ENCODE measurements at regions not wholly inside any gene's neighbourhood (a gene's known extent, or its start where the extent isn't known, plus 50 kb on each side); places are given as distances from the start of the nearest gene placed in this dataset.

DNA sequence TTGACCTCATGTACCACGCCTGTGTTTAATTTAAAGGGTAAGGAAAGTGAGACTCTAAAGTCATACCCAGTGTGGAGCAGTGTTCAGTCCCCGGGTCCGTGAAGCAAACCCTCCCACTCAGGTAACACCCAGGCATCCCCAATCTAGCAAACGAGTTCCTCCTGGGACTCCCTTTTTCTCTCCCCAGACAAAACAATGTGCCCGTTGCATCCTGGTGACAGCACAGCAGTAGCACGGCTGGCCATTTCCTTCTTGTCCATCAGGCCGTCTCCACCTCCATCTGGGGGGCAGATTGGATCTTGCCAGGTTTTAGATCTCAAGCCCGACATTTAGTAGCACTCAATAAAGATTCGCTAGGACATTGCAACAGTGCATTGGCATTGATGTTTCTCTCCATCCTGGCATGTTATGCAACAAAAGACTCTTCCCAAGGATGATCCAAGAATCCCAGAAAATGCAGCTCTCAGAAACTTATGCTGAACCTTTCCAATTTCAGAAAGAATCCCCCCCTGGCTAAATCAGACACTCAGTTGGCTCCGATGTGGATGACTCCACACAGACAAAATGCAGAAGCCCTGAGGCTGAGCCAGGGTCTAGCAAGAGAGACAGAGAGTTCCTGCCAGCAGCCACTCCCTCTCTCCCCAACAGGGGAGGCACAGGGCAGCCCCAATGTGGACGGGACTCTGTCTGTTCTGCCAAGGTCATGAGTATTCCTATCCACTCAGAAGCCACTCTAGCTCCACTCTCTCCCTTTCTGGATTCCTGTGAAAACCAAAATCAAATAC, 274.5 kb upstream of the MGMT start:
- no peaks in the 10 kb centered on the region for H3K27me3 ChIP-seq (ENCODE audit: control insufficient read depth, insufficient read depth, low read length)
- no peaks in the 10 kb centered on the region for H3K36me3 ChIP-seq (ENCODE audit: control insufficient read depth, insufficient read depth, low read length)
- DNase-seq (ENCODE audit: low read depth) (no peak), FAIRE-seq (peak; percentile 64)
- TF ChIP-seq, protein P1, sequence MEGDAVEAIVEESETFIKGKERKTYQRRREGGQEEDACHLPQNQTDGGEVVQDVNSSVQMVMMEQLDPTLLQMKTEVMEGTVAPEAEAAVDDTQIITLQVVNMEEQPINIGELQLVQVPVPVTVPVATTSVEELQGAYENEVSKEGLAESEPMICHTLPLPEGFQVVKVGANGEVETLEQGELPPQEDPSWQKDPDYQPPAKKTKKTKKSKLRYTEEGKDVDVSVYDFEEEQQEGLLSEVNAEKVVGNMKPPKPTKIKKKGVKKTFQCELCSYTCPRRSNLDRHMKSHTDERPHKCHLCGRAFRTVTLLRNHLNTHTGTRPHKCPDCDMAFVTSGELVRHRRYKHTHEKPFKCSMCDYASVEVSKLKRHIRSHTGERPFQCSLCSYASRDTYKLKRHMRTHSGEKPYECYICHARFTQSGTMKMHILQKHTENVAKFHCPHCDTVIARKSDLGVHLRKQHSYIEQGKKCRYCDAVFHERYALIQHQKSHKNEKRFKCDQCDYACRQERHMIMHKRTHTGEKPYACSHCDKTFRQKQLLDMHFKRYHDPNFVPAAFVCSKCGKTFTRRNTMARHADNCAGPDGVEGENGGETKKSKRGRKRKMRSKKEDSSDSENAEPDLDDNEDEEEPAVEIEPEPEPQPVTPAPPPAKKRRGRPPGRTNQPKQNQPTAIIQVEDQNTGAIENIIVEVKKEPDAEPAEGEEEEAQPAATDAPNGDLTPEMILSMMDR (IDR thresholded peaks at IDR 0.05; ENCODE audit: insufficient read depth, low read length, severe bottlenecking) = no peak
- H3K4me3 ChIP-seq (ENCODE audit: low read depth, low read length) = no peak overlapping the region

DNA sequence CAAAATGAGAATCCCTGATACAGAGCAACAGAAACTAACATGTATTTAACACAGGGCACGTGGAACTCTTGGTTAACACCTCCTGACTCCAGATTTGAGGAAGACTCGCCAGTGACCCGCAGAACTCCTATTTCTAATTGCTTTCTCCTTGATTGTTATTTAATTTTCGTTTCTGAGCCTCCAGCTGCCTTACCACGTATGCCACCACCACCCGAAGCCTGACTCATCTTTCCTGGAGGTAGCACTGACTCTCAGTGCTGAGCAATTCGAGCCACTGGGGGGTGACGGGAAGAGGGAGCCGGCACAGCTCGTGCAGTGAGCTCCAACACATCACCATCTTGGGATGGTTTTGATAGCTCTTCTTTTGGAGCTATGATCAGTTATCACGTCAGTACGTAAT, 273.9 kb upstream of the MGMT start:
- Histone ChIP-seq H3K36me3 (ENCODE audit: control insufficient read depth, insufficient read depth, low read length) (no peaks in the 10 kb centered on the region), H3K27me3 (ENCODE audit: control insufficient read depth, insufficient read depth, low read length) (no peaks in the 10 kb centered on the region), H3K4me3 (ENCODE audit: low read depth, low read length) (no peak overlapping the region)
- TF ChIP-seq, protein P1 (IDR thresholded peaks at IDR 0.05; ENCODE audit: insufficient read depth, low read length, severe bottlenecking) = no peak
- FAIRE-seq (no peak), DNase-seq (ENCODE audit: low read depth) (no peak)

DNA sequence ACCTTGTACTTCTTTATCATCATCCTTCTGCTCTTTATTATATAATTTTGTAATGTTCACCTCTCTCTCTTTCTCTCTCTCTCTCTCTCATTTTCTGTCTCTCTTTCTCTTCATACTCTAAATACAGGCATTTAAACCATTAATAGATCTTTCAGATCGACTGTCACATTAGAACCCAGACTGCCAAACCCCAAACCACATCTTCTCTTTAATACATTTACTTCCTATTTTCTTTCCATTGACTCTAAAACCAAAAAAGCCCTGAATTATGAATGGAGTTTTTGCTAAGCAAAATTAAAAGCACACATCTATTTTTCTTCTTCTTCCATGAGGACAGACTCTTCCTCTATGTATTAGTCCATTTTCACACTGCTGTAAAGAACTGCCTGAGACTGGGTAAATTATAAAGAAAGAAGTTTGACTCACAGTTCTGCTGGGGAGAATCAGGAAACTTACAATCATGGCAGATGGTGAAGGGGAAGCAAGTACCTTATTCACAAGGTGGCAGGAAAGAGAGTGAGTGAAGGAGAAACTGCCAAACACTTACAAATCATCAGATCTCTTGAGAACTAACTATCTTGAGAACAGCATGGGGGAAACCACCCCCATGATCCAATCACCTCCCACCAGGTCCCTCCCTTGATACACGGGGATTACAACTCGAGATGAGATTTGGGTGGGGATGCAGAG, 272.7 kb upstream of the MGMT start:
- no peak for FAIRE-seq
- TF ChIP-seq, protein P1 (IDR thresholded peaks at IDR 0.05; ENCODE audit: insufficient read depth, low read length, severe bottlenecking) = no peak

DNA sequence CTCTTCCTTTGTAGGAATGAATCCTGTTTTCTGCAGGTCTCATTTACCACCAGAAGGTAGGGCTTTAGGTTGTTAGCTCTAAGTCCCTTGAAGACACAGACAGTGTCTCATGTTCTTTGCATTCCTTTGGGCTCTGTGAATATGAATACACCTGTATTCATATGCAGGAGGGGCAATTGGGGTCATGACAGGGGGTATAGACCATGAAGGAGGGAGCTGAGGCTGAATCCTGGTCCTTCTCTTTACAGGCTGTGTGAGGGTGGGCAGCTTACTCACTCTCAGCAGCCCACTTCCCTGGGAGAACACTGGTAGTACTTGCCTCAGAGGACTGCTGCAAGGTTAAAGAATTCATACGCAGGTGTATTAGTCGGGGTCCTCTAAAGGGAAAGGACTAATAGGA, 267.2 kb upstream of the MGMT start:
- FAIRE-seq = no peak

More for the DNA sequence above, 272.7 kb upstream of the MGMT start:
- no peak overlapping the region for H3K4me3 ChIP-seq (ENCODE audit: low read depth, low read length)
- no peak for DNase-seq (ENCODE audit: low read depth)
- H3K36me3 ChIP-seq (ENCODE audit: control insufficient read depth, insufficient read depth, low read length) = no peaks in the 10 kb centered on the region
- H3K27me3 ChIP-seq (ENCODE audit: control insufficient read depth, insufficient read depth, low read length) = no peaks in the 10 kb centered on the region

DNA sequence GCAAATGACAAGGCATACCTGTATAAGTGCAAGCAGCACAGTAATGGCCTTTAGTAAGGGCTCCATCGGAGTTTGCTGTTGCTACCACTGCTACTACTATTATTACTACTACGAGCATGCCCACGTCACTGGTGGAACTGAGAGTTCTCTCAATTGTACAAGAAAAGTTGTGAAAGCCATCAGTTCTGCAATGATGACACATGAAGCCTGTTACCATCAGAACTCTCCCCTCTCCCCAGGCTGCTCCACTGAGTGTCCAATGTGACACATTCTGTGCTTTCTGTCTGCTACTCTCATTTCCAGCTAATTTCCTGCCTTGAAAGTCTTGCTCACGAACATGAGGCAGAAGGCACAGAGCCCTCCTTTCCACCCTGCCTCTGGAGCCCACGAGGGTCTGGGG, 263.2 kb upstream of the MGMT start:
- no peak overlapping the region for H3K4me3 ChIP-seq (ENCODE audit: low read depth, low read length)
- DNase-seq (ENCODE audit: low read depth) = no peak
- no peaks in the 10 kb centered on the region for H3K27me3 ChIP-seq (ENCODE audit: control insufficient read depth, insufficient read depth, low read length)
- no peak for FAIRE-seq
- TF ChIP-seq, protein P1 (IDR thresholded peaks at IDR 0.05; ENCODE audit: insufficient read depth, low read length, severe bottlenecking) = no peak
- no peaks in the 10 kb centered on the region for H3K36me3 ChIP-seq (ENCODE audit: control insufficient read depth, insufficient read depth, low read length)

More for the DNA sequence above, 267.2 kb upstream of the MGMT start:
- no peak for DNase-seq (ENCODE audit: low read depth)
- TF ChIP-seq, protein P1 (IDR thresholded peaks at IDR 0.05; ENCODE audit: insufficient read depth, low read length, severe bottlenecking) = no peak
- Histone ChIP-seq H3K36me3 (ENCODE audit: control insufficient read depth, insufficient read depth, low read length) (no peaks in the 10 kb centered on the region), H3K4me3 (ENCODE audit: low read depth, low read length) (no peak overlapping the region), H3K27me3 (ENCODE audit: control insufficient read depth, insufficient read depth, low read length) (no peaks in the 10 kb centered on the region)

All from bronchial epithelial cell (primary cell).